IPS DF 6.9 (cell line): ENCODE measurements at regions not wholly inside any gene's neighbourhood (a gene's known extent, or its start where the extent isn't known, plus 50 kb on each side); places are given as distances from the start of the nearest gene placed in this dataset.

Source experiments
- DNase-seq: peaks from one replicate; pipeline ENCODE4 v3.0.0-alpha.2; 2013; ENCODE audit warnings: low read depth, low spot score
- H3K27ac ChIP-seq: one replicate; pipeline ENCODE4 v1.5.1; 2013; ENCODE audit warnings: low read length, control low read depth
- H3K27me3 ChIP-seq: 2 replicates; pipeline ENCODE4 v1.6.1; 2013; ENCODE audit warnings: mild to moderate bottlenecking, low read length; ENCODE audit not compliant: control insufficient read depth, insufficient read depth
- H3K36me3 ChIP-seq: 2 replicates; pipeline ENCODE4 v1.6.1; 2013; ENCODE audit warnings: low read length; ENCODE audit not compliant: control insufficient read depth, insufficient read depth
- H3K4me1 ChIP-seq: 2 replicates; pipeline ENCODE4 v1.6.1; 2013; ENCODE audit warnings: low read length; ENCODE audit not compliant: control insufficient read depth, insufficient read depth
- H3K4me3 ChIP-seq: 2 replicates; pipeline ENCODE4 v1.5.1; 2013; ENCODE audit warnings: mild to moderate bottlenecking, low read length
- H3K9me3 ChIP-seq: 2 replicates; pipeline ENCODE4 v1.6.1; 2013; ENCODE audit warnings: low read length, inconsistent platforms; ENCODE audit not compliant: control insufficient read depth, insufficient read depth
- WGBS: extraction: QIAGEN DNeasy Blood & Tissue Kit; methylation state at CpG from one replicate; pipeline ENCODE4 v1.1.7; 2013; ENCODE audit warnings: mixed read lengths, missing lambda C conversion rate; ENCODE audit not compliant: insufficient read length, insufficient coverage; 5-methylcytosine and 5-hydroxymethylcytosine counted together

DNA sequence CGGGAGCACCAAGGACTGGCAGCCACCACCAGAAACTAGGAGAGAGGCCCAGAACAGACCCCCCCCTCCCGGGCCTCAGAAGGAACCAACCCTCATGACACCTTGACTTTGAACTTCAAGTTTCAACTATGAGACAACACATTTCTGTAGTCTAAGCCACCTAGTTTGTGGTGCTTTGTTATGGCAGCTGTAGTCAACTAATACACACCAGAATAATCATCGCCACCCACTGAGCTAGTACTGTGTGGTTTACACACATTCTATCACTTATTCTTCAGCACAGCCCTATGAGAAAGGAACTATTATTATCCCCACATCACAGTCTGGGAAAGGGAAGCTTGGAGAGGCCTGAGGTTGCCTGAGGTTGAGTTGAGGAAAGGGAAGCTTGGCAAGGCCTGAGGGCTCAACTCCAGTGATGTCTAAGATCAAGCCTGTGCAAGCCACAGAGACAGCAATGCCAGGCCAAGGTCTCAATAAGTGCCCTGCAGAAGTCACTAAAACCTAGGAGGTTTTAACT lies 126.6 kb downstream of the FHDC1 start:
- no CpG with 5 or more reads among the region's 3 CpGs for WGBS
- H3K4me3 ChIP-seq: no peak overlapping the region
- no peak overlapping the region for H3K27ac ChIP-seq
- no peaks in the 10 kb centered on the region for H3K36me3 ChIP-seq
- H3K4me1 ChIP-seq: peaks cover 2% of the 10 kb centered on the region
- no peak for DNase-seq
- H3K27me3 ChIP-seq: no peaks in the 10 kb centered on the region
- no peaks in the 10 kb centered on the region for H3K9me3 ChIP-seq

DNA sequence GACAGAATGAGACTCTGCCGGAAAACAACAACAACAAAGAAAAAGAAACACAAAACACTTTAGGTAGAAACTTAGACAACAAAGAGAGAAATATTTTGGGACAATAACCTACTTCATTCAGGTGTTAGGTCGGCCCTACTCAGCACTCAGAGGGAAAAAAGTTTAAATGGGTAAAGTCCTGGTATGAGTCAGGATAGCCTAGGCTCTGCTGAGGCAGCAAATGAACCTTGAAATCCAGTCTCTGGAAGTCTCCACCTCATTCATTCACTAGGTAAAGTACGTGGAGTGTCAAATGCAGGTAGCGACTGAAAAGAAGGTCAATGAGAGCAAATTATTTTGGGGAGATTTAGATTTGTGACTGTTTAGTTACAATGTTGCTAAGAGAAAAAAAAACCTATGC lies 127.4 kb downstream of the FHDC1 start:
- Histone ChIP-seq H3K27ac (no peak overlapping the region), H3K4me3 (no peak overlapping the region), H3K9me3 (no peaks in the 10 kb centered on the region), H3K4me1 (peaks cover 2% of the 10 kb centered on the region), H3K36me3 (no peaks in the 10 kb centered on the region), H3K27me3 (no peaks in the 10 kb centered on the region)
- DNase-seq: no peak
- no CpG with 5 or more reads among the region's 4 CpGs for WGBS

- DNase-seq: no peak
- H3K27ac ChIP-seq: no peak overlapping the region
- WGBS: no CpG with 5 or more reads among the region's 13 CpGs
- H3K27me3 ChIP-seq: no peaks in the 10 kb centered on the region
- no peaks in the 10 kb centered on the region for H3K9me3 ChIP-seq
- peaks cover 2% of the 10 kb centered on the region for H3K4me1 ChIP-seq
- no peaks in the 10 kb centered on the region for H3K36me3 ChIP-seq
- no peak overlapping the region for H3K4me3 ChIP-seq
These were observed 128.4 kb downstream of the FHDC1 start for GRCh38 chr4:153064571-153064970.

GRCh38 chr4:153065276-153065675 lies 129.2 kb downstream of the FHDC1 start:
- no peak overlapping the region for H3K27ac ChIP-seq
- no CpG with 5 or more reads among the region's 9 CpGs for WGBS
- peaks cover 2% of the 10 kb centered on the region for H3K4me1 ChIP-seq
- no peak overlapping the region for H3K4me3 ChIP-seq
- no peaks in the 10 kb centered on the region for H3K9me3 ChIP-seq
- no peaks in the 10 kb centered on the region for H3K36me3 ChIP-seq
- H3K27me3 ChIP-seq: no peaks in the 10 kb centered on the region
- DNase-seq: no peak

DNA sequence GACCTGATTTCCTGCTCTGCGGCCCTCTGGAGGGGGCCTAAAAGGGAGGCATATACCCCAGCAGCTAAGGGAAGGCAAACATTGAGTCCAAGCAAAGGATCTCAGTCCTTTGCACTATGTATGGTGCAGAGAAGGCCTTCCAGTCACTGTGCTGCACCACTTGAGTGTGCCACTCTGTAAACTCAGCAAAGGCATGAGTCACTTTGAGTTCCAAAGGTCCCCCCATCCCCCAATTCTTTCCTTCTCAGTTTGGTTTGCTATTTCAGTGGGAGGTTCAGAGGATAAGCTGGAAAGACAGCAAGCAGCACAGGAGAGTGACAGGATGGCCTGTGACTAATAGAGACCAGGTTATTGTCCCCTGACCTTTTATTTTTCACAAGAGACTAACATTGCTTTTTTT lies 131.3 kb downstream of the FHDC1 start:
- Histone ChIP-seq H3K9me3 (no peaks in the 10 kb centered on the region), H3K36me3 (no peaks in the 10 kb centered on the region), H3K4me3 (no peak overlapping the region), H3K4me1 (peaks cover 2% of the 10 kb centered on the region), H3K27me3 (no peaks in the 10 kb centered on the region), H3K27ac (no peak overlapping the region)
- no CpG with 5 or more reads among the region's 1 CpG for WGBS
- no peak for DNase-seq

DNA sequence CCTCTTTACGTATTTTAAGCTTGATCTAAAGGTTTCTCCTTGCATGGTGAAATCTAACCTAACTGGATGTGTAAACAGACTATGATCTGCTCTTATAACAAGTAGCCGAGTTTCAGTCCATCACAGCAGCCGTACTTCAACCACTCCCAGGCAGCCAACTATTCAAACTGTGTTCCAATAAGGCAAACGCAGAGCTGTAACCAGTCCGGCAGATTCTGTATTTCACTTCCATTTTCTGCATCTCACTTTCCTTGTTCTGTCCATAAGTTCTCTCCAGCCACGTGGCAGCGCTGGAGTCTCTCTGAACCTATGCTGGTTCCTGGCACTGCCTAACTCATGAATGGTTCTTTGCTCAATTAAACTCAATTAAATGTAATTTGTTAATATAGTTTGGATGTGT lies 132.6 kb downstream of the FHDC1 start:
- WGBS: no CpG with 5 or more reads among the region's 7 CpGs
- no peak overlapping the region for H3K27ac ChIP-seq
- no peaks in the 10 kb centered on the region for H3K36me3 ChIP-seq
- no peaks in the 10 kb centered on the region for H3K9me3 ChIP-seq
- H3K27me3 ChIP-seq: no peaks in the 10 kb centered on the region
- H3K4me3 ChIP-seq: no peak overlapping the region
- DNase-seq: no peak
- H3K4me1 ChIP-seq: peaks cover 2% of the 10 kb centered on the region

GRCh38 chr4:153071958-153072598 lies 132.2 kb upstream of the TRIM2 start:
- Histone ChIP-seq H3K27me3 (no peaks in the 10 kb centered on the region), H3K4me1 (peaks cover 2% of the 10 kb centered on the region), H3K4me3 (no peak overlapping the region), H3K36me3 (no peaks in the 10 kb centered on the region), H3K9me3 (no peaks in the 10 kb centered on the region), H3K27ac (no peak overlapping the region)
- no peak for DNase-seq

DNA sequence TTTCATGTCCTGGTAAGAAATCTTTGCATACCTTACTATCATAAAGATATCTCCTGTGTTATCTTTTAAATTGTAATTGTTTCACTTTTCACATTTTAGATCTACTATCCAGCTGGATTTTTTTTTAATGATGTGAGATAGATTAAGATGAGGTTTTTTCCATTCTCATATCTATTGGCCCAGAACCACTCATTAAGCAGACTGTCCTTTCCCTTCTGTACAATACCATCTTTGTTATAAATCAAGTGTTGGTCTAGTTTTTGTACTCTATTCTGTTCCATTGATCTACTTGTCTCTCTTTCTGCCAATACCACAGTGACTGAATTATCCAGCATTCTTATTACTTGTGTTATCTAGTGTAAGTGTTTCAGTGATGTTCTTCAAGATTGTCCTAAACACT lies 131.6 kb upstream of the TRIM2 start:
- H3K4me3 ChIP-seq: no peak overlapping the region
- H3K4me1 ChIP-seq: no peaks in the 10 kb centered on the region
- no peak overlapping the region for H3K27ac ChIP-seq
- no peaks in the 10 kb centered on the region for H3K27me3 ChIP-seq
- H3K36me3 ChIP-seq: no peaks in the 10 kb centered on the region
- no peak for DNase-seq
- H3K9me3 ChIP-seq: no peaks in the 10 kb centered on the region

DNA sequence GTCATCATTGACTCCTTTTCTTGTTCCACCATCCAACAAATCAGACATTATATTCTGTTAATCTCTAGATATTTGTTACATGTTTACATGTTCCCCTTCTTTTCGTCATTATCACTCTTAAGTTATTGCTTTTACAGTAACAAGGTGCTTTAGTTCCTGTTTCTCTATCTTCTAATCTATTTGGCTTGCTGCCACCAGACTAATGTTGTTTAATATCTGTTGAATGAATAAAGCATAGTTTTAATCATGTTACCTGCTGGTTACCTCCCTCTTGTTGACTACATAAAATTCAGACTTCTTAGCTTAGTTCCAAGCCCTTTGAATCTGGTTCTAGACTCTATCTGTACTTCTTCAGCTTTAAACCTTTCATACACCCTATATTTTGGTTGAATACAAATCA lies 129.8 kb upstream of the TRIM2 start:
- H3K27me3 ChIP-seq: no peaks in the 10 kb centered on the region
- no peaks in the 10 kb centered on the region for H3K4me1 ChIP-seq
- no CpG with 5 or more reads among the region's 1 CpG for WGBS
- no peaks in the 10 kb centered on the region for H3K9me3 ChIP-seq
- no peak for DNase-seq
- no peak overlapping the region for H3K4me3 ChIP-seq
- H3K36me3 ChIP-seq: no peaks in the 10 kb centered on the region
- no peak overlapping the region for H3K27ac ChIP-seq

DNA sequence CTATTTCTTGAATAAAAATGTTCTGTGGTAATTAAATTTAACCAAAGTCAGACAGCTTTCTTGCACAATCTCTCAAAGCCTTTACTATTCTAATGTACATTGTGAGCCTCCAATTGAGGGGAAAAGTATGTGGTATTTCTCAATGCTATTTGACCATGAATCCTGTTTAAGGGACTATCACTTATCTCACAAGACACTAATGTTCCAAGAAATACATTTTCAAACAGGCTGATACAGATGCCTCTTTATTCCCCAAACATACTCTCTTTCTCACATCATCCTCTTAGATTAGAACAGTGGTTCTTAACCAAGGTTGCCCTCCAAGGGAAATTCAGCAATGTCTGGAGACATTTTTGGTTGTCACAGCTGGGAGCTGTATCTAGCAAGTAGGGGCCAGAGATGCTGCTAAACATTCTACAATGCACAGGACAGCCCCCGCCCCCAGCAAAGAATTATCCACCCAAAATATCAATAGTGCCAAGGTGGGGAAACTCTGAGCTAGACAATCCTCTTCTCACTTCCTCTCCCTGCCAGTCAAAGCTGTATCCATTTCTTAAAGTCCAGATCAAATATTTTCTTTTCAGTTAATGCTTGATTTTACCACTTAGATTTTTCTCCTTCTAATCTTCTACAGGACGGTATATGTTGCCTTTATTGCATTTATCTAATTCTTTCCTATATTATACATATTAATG lies 129.2 kb upstream of the TRIM2 start:
- H3K27me3 ChIP-seq: no peaks in the 10 kb centered on the region
- no peak overlapping the region for H3K4me3 ChIP-seq
- no peak for DNase-seq
- H3K9me3 ChIP-seq: no peaks in the 10 kb centered on the region
- no peak overlapping the region for H3K27ac ChIP-seq
- no peaks in the 10 kb centered on the region for H3K36me3 ChIP-seq
- WGBS: no CpG with 5 or more reads among the region's 2 CpGs
- no peaks in the 10 kb centered on the region for H3K4me1 ChIP-seq
